Neural cell (in vitro differentiated cells): ENCODE measurements at regions not wholly inside any gene's neighbourhood (a gene's known extent, or its start where the extent isn't known, plus 50 kb on each side); places are given as distances from the start of the nearest gene placed in this dataset.

Experiments used
- CTCF ChIP-seq: fragments of 450-650 bp; IDR thresholded peaks from 2 replicates; pipeline ENCODE4 v1.5.1; 2014; ENCODE audit warnings: antibody characterized with exemption, mild to moderate bottlenecking, moderate library complexity; ENCODE audit not compliant: poor library complexity, severe bottlenecking
- EP300 ChIP-seq: fragments of 450-650 bp; conservative IDR thresholded peaks from 2 replicates; pipeline ENCODE4 v1.6.1; 2014; ENCODE audit warnings: antibody characterized with exemption, mild to moderate bottlenecking, moderate library complexity; ENCODE audit not compliant: poor library complexity, severe bottlenecking
- EZH2 ChIP-seq: fragments of 200-600, 300-800 bp; shearing (Covaris generic), sonication (generic); IDR thresholded peaks from 2 replicates; pipeline ENCODE4 v1.6.1; 2014; ENCODE audit warnings: antibody characterized with exemption, low read length, borderline replicate concordance, mild to moderate bottlenecking; ENCODE audit not compliant: insufficient read depth, poor library complexity, severe bottlenecking
- POLR2AphosphoS5 ChIP-seq: IDR thresholded peaks from 2 replicates; pipeline ENCODE4 v1.6.1; 2012
- RAD21 ChIP-seq: fragments of 450-650 bp; conservative IDR thresholded peaks from 2 replicates; pipeline ENCODE4 v1.6.1; 2014; ENCODE audit warnings: antibody characterized with exemption, mild to moderate bottlenecking, moderate library complexity
- TAF1 ChIP-seq: IDR thresholded peaks from 2 replicates; pipeline ENCODE4 v1.6.1; 2012; ENCODE audit warnings: low read depth

GRCh38 chr2:189233527-189233926, 54.0 kb upstream of the COL5A2 start:
- TF ChIP-seq CTCF: no peak
- TF ChIP-seq EZH2: no peak
- no peak for TF ChIP-seq RAD21
- no peak for TF ChIP-seq EP300
- TF ChIP-seq TAF1: no peak
- no peak for TF ChIP-seq POLR2AphosphoS5
